Suprapubic skin (tissue), 4 donors: ENCODE measurements at regions not wholly inside any gene's neighbourhood (a gene's known extent, or its start where the extent isn't known, plus 50 kb on each side); places are given as distances from the start of the nearest gene placed in this dataset.

Experiments used
- DNase-seq, 2 donors: peaks; one replicate each; pipeline ENCODE4 v3.0.0-alpha.2; 2019; ENCODE audit warnings: low spot score in 2 of 2
- H3K27ac ChIP-seq: fragments of 200-600 bp; sonication (generic); one replicate; pipeline ENCODE4 v1.5.1; 2019
- H3K27me3 ChIP-seq: fragments of 200-600 bp; sonication (generic); one replicate; pipeline ENCODE4 v1.5.1; 2019
- H3K36me3 ChIP-seq: fragments of 200-600 bp; sonication (generic); one replicate; pipeline ENCODE4 v1.5.1; 2019
- H3K4me1 ChIP-seq: fragments of 200-600 bp; sonication (generic); one replicate; pipeline ENCODE4 v1.5.1; 2019
- H3K4me3 ChIP-seq: fragments of 200-600 bp; sonication (generic); one replicate; pipeline ENCODE4 v1.5.1; 2019; ENCODE audit warnings: mild to moderate bottlenecking
- H3K9me3 ChIP-seq: fragments of 200-600 bp; sonication (generic); one replicate; pipeline ENCODE4 v1.5.1; 2019
- CTCF ChIP-seq, 2 donors: fragments of 200-600 bp in 1 of 2; fragments of 450-650 bp in 1 of 2; sonication (generic) in 1 of 2; IDR thresholded peaks; one replicate each; pipeline ENCODE4 v1.5.1; 2016 to 2019; ENCODE audit warnings: antibody characterized with exemption in 2 of 2, mild to moderate bottlenecking in 1 of 2, moderate library complexity in 1 of 2
- EP300 ChIP-seq: sonication (generic); formaldehyde crosslinking; IDR thresholded peaks from one replicate; pipeline ENCODE4 v1.6.1; 2017; ENCODE audit warnings: antibody characterized with exemption
- POLR2A ChIP-seq, 2 donors: fragments of 450-650 bp; IDR thresholded peaks; one replicate each; pipeline ENCODE4 v1.6.1; 2017; ENCODE audit warnings: antibody characterized with exemption in 2 of 2, mild to moderate bottlenecking in 2 of 2, moderate library complexity in 2 of 2
- POLR2AphosphoS5 ChIP-seq, 3 donors: sonication (generic); formaldehyde crosslinking; IDR thresholded peaks; one replicate each; pipeline ENCODE4 v1.6.1; 2017; ENCODE audit warnings: antibody characterized with exemption in 3 of 3
- WGBS: methylation state at CpG from one replicate; pipeline ENCODE4 v1.1.5; 2018; 5-methylcytosine and 5-hydroxymethylcytosine counted together

GRCh38 chr1:25017436-25018109 is 87.5 kb upstream of the RUNX3 start:
- TF ChIP-seq POLR2AphosphoS5 (IDR thresholded peaks at IDR 0.05) (no peak), POLR2A (IDR thresholded peaks at IDR 0.05) (no peak), EP300 (no peak), CTCF (IDR thresholded peaks at IDR 0.05) (no peak)
- 70% methylated on average over 8 of the region's 11 CpGs for WGBS
- no peak overlapping the region for H3K27ac ChIP-seq

GRCh38 chr1:25012966-25013962 is 83.2 kb upstream of the RUNX3 start:
- H3K36me3 ChIP-seq = no peaks in the 10 kb centered on the region
- H3K4me1 ChIP-seq = no peaks in the 10 kb centered on the region
- H3K27ac ChIP-seq = no peak overlapping the region
- no peak overlapping the region for H3K4me3 ChIP-seq
- WGBS = 93% methylated on average over 16 of the region's 17 CpGs
- H3K9me3 ChIP-seq = no peaks in the 10 kb centered on the region
- no peak for TF ChIP-seq POLR2AphosphoS5 (IDR thresholded peaks at IDR 0.05)
- TF ChIP-seq EP300 = no peak
- TF ChIP-seq CTCF (IDR thresholded peaks at IDR 0.05) = no peak
- no peak for TF ChIP-seq POLR2A (IDR thresholded peaks at IDR 0.05)
- DNase-seq = no peak
- peaks cover 2% of the 10 kb centered on the region for H3K27me3 ChIP-seq

More at GRCh38 chr1:25017436-25018109, 87.5 kb upstream of the RUNX3 start:
- Histone ChIP-seq H3K9me3 (no peaks in the 10 kb centered on the region), H3K36me3 (no peaks in the 10 kb centered on the region), H3K4me3 (no peak overlapping the region), H3K4me1 (peaks cover 10% of the 10 kb centered on the region), H3K27me3 (no peaks in the 10 kb centered on the region)
- DNase-seq = no peak

GRCh38 chr1:25011943-25012638 is 82.0 kb upstream of the RUNX3 start:
- peaks cover 5% of the 10 kb centered on the region for H3K4me1 ChIP-seq
- H3K27me3 ChIP-seq = peaks cover 2% of the 10 kb centered on the region
- DNase-seq = no peak
- no peak overlapping the region for H3K4me3 ChIP-seq
- H3K9me3 ChIP-seq = no peaks in the 10 kb centered on the region
- no peak overlapping the region for H3K27ac ChIP-seq
- TF ChIP-seq CTCF (IDR thresholded peaks at IDR 0.05) (no peak), POLR2A (IDR thresholded peaks at IDR 0.05) (no peak), EP300 (no peak), POLR2AphosphoS5 (IDR thresholded peaks at IDR 0.05) (no peak)
- H3K36me3 ChIP-seq = no peaks in the 10 kb centered on the region
- 70% methylated on average over 13 of the region's 13 CpGs for WGBS

- Histone ChIP-seq H3K36me3 (no peaks in the 10 kb centered on the region), H3K27me3 (peaks cover 8% of the 10 kb centered on the region), H3K4me3 (no peak overlapping the region), H3K9me3 (no peaks in the 10 kb centered on the region), H3K27ac (no peak overlapping the region), H3K4me1 (peaks cover 10% of the 10 kb centered on the region)
- DNase-seq = no peak
- TF ChIP-seq POLR2A (IDR thresholded peaks at IDR 0.05) = no peak
- WGBS = 68% methylated on average over 4 of the region's 4 CpGs
Observed at GRCh38 chr1:25011275-25011674, 81.2 kb upstream of the RUNX3 start.

GRCh38 chr1:25009671-25010262 is 79.7 kb upstream of the RUNX3 start:
- TF ChIP-seq POLR2A (IDR thresholded peaks at IDR 0.05) (no peak), EP300 (no peak), CTCF (IDR thresholded peaks at IDR 0.05) (no peak), POLR2AphosphoS5 (IDR thresholded peaks at IDR 0.05) (no peak)
- Histone ChIP-seq H3K4me3 (no peak overlapping the region), H3K4me1 (peaks cover 10% of the 10 kb centered on the region), H3K27ac (no peak overlapping the region), H3K9me3 (no peaks in the 10 kb centered on the region), H3K36me3 (no peaks in the 10 kb centered on the region), H3K27me3 (peaks cover 18% of the 10 kb centered on the region)
- 100% methylated on average over 2 of the region's 3 CpGs for WGBS
- no peak for DNase-seq
